H1 (cell line): ENCODE measurements at regions not wholly inside any gene's neighbourhood (a gene's known extent, or its start where the extent isn't known, plus 50 kb on each side); places are given as distances from the start of the nearest gene placed in this dataset.

Experiments used
- CBX5 ChIP-seq: fragments of 300-800, 300-1000 bp; sonication (generic); IDR thresholded peaks from 2 replicates; pipeline ENCODE4 v1.7.1; 2016; ENCODE audit warnings: antibody characterized with exemption, low read length, low read depth
- GABPA ChIP-seq: IDR thresholded peaks from 2 replicates; pipeline ENCODE4 v1.6.1; 2011; ENCODE audit warnings: mild to moderate bottlenecking, low read length, moderate library complexity, borderline replicate concordance; ENCODE audit not compliant: insufficient read depth
- JUND ChIP-seq: IDR thresholded peaks from 2 replicates; pipeline ENCODE4 v1.6.1; 2011; ENCODE audit warnings: mild to moderate bottlenecking, improper control_type of control experiment, low read length
- KDM5A ChIP-seq: fragments of 200-600 bp; IDR thresholded peaks from 2 replicates; pipeline ENCODE4 v1.7.1; 2012; ENCODE audit warnings: mild to moderate bottlenecking, low read length, inconsistent platforms, mixed read lengths
- NRF1 ChIP-seq: IDR thresholded peaks from 2 replicates; pipeline ENCODE4 v1.6.1; 2011; ENCODE audit warnings: mild to moderate bottlenecking, low read depth, low read length, improper control_type of control experiment
- POLR2A ChIP-seq, 2 experiments: IDR thresholded peaks; 1 replicate in 1 of 2; 2 replicates in 1 of 2; pipeline ENCODE4 v1.6.1; 2011; ENCODE audit warnings: low read depth in 2 of 2, low read length in 2 of 2, mild to moderate bottlenecking in 2 of 2; ENCODE audit errors: control extremely low read depth in 1 of 2
- RNF2 ChIP-seq: fragments of 200-900, 300-1000 bp; sonication (generic); IDR thresholded peaks from 2 replicates; pipeline ENCODE4 v1.7.1; 2016; ENCODE audit warnings: borderline replicate concordance, low read depth, mild to moderate bottlenecking, antibody characterized with exemption, low read length; ENCODE audit not compliant: poor library complexity, severe bottlenecking; ENCODE audit errors: missing control alignments
- USF2 ChIP-seq: IDR thresholded peaks from 2 replicates; pipeline ENCODE4 v1.6.1; 2011; ENCODE audit warnings: low read length, improper control_type of control experiment
- TF ChIP-seq, protein P1 (sequence below), 3 experiments: IDR thresholded peaks; 1 replicate in 2 of 3; 2 replicates in 1 of 3; pipeline versions ENCODE4 v1.5.1 to v1.6.1; 2011; ENCODE audit warnings: low read length in 3 of 3, mild to moderate bottlenecking in 3 of 3, inconsistent platforms in 2 of 3, low read depth in 1 of 3, moderate library complexity in 1 of 3; ENCODE audit not compliant: insufficient read depth in 1 of 3; ENCODE audit errors: control extremely low read depth in 1 of 3

DNA sequence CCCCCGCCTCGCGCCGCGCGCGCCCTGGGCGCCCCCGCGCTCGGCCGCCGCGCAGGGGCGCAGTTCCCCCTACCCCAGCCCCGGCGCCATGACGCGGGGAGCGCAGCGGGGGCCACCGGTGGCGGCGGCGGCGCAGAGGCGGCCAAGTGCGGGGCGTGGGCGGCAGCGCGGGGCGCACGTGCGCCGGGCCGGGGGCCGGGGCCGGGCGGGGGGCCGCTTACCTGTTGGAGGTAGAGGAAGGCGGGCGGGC is 108.3 kb downstream of the ENGASE start:
- TF ChIP-seq RNF2 (no peak), POLR2A (IDR thresholded peaks at IDR 0.05; ENCODE audit: control extremely low read depth in 1 of 2, low read depth in 2 of 2, low read length in 2 of 2) (no peak), USF2 (no peak), NRF1 (no peak), JUND (no peak), KDM5A (no peak), CBX5 (no peak), GABPA (no peak)
- TF ChIP-seq, protein P1, sequence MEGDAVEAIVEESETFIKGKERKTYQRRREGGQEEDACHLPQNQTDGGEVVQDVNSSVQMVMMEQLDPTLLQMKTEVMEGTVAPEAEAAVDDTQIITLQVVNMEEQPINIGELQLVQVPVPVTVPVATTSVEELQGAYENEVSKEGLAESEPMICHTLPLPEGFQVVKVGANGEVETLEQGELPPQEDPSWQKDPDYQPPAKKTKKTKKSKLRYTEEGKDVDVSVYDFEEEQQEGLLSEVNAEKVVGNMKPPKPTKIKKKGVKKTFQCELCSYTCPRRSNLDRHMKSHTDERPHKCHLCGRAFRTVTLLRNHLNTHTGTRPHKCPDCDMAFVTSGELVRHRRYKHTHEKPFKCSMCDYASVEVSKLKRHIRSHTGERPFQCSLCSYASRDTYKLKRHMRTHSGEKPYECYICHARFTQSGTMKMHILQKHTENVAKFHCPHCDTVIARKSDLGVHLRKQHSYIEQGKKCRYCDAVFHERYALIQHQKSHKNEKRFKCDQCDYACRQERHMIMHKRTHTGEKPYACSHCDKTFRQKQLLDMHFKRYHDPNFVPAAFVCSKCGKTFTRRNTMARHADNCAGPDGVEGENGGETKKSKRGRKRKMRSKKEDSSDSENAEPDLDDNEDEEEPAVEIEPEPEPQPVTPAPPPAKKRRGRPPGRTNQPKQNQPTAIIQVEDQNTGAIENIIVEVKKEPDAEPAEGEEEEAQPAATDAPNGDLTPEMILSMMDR (IDR thresholded peaks at IDR 0.05; ENCODE audit: control extremely low read depth in 1 of 3, insufficient read depth in 1 of 3, low read depth in 1 of 3, low read length in 3 of 3): no peak
